T-helper 1 cell (primary cell): ENCODE measurements at regions not wholly inside any gene's neighbourhood (a gene's known extent, or its start where the extent isn't known, plus 50 kb on each side); places are given as distances from the start of the nearest gene placed in this dataset.
"Not testable (repeated sequence)": the region's sequence is repeated elsewhere in the genome, so short reads cannot be mapped to it uniquely, and the experiment has no call there.

ENCODE experiments used
- DNase-seq, 5 donors: peaks; one replicate each; pipeline ENCODE4 v3.0.0-alpha.2; 2012 to 2020

- DNase-seq, result not testable (repeated sequence)
These were observed 180.7 kb upstream of the TMEM196 start for GRCh38 chr7:19954166-19954565.

GRCh38 chr7:19953411-19953810 is 180.0 kb upstream of the TMEM196 start:
- DNase-seq, result not testable (repeated sequence)

GRCh38 chr7:19948160-19948559 is 174.7 kb upstream of the TMEM196 start:
- no peak for DNase-seq

- DNase-seq, result no peak
These were observed 171.1 kb upstream of the TMEM196 start for GRCh38 chr7:19944363-19945120.

- DNase-seq, result no peak
These were observed 166.3 kb upstream of the TMEM196 start for GRCh38 chr7:19939746-19940145.

GRCh38 chr7:19932549-19933249 is 159.3 kb upstream of the TMEM196 start:
- no peak for DNase-seq

- DNase-seq, result no peak
These were observed 157.4 kb upstream of the TMEM196 start for GRCh38 chr7:19930851-19931250.

- no peak for DNase-seq
These were observed 156.6 kb upstream of the TMEM196 start for GRCh38 chr7:19930051-19930450.

GRCh38 chr7:19928247-19928646 is 154.8 kb upstream of the TMEM196 start:
- no peak for DNase-seq

- DNase-seq, result no peak
These were observed 147.3 kb upstream of the TMEM196 start for GRCh38 chr7:19920705-19921104.

GRCh38 chr7:19920166-19920565 is 146.7 kb upstream of the TMEM196 start:
- DNase-seq, result no peak

- DNase-seq, result no peak
These were observed 146.1 kb upstream of the TMEM196 start for GRCh38 chr7:19919261-19920095.

- DNase-seq, result no peak
These were observed 142.6 kb upstream of the TMEM196 start for GRCh38 chr7:19916046-19916445.

GRCh38 chr7:19915596-19915995 is 142.2 kb upstream of the TMEM196 start:
- DNase-seq, result no peak

- DNase-seq, result no peak
These were observed 141.4 kb upstream of the TMEM196 start for GRCh38 chr7:19914866-19915265.

GRCh38 chr7:19900118-19900517 is 126.7 kb upstream of the TMEM196 start:
- DNase-seq, result no peak

GRCh38 chr7:19899529-19899928 is 126.1 kb upstream of the TMEM196 start:
- no peak for DNase-seq

GRCh38 chr7:19882893-19883292 is 109.5 kb upstream of the TMEM196 start:
- DNase-seq, result not testable (repeated sequence)

- no peak for DNase-seq
These were observed 98.7 kb upstream of the TMEM196 start for GRCh38 chr7:19872094-19872493.

GRCh38 chr7:19871102-19871501 is 97.7 kb upstream of the TMEM196 start:
- DNase-seq, result no peak

- DNase-seq, result no peak
These were observed 96.6 kb upstream of the TMEM196 start for GRCh38 chr7:19869979-19870378.

GRCh38 chr7:19853261-19853832 is 79.9 kb upstream of the TMEM196 start:
- DNase-seq, result no peak

GRCh38 chr7:19852192-19852591 is 78.8 kb upstream of the TMEM196 start:
- no peak for DNase-seq
